ENCODE measurements at regions not wholly inside any gene's neighbourhood (a gene's known extent, or its start where the extent isn't known, plus 50 kb on each side); places are given as distances from the start of the nearest gene placed in this dataset.

GRCh38 chr4:178311997-178312396, 869.8 kb upstream of the AGA start:
- no peak for DNase-seq

DNA sequence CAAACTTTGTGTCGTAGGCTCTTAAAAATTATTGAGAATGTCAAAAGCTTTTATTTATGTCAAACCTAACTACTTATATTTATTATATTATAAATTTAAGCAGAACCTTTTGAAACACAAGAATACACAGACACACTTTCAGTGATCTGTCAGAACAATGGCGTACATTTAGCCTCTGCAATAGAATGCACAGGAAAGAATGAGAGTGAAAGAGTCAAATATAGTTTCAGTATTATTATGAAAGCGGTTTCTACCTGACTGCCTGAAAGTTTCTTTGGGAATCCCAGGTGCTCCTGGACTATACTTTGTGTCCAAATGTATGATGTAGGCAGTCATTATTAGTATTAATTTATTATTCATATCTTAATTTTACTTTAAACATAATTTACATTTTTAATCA, 872.0 kb upstream of the AGA start:
- no peak for DNase-seq

- DNase-seq = no peak
Observed at GRCh38 chr4:178316211-178316610, 874.0 kb upstream of the AGA start.

GRCh38 chr4:178320003-178320402, 877.8 kb upstream of the AGA start:
- no peak for DNase-seq

GRCh38 chr4:178322524-178323183, 880.4 kb upstream of the AGA start:
- no peak for DNase-seq

DNA sequence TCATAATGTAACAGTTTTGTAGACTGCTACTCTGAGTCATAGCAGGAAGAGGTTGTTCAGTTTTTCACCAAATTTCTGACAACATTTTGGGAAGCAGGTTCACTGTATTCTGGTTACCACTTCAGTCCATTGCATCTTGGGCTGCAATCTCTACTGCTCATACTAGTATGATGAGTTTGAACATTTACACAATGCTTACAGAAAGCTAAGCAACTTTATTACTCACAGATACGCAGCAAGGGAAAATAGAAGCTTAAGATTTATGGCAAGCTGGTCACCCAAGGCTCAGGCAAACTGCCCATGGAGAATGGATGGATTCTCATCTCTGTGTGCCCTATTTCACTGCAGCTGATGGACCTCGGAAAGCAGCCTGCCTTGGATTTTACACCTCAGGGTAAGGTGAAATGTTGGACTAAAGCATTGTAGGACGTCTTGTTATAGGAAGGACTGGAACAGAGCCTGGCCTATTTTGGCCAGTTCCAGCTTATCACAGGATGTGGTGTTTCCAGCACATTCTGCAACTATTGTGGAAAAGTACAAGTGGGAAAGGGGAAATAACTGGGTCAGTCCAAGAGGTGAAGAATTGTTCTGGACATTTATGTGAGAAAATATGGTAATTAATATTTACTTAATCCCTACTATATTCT, 887.1 kb upstream of the AGA start:
- DNase-seq = no peak

GRCh38 chr4:178333355-178333754, 891.1 kb upstream of the AGA start:
- no peak for DNase-seq

- DNase-seq = no peak
Observed at GRCh38 chr4:178339769-178340168, 897.5 kb upstream of the AGA start.

DNA sequence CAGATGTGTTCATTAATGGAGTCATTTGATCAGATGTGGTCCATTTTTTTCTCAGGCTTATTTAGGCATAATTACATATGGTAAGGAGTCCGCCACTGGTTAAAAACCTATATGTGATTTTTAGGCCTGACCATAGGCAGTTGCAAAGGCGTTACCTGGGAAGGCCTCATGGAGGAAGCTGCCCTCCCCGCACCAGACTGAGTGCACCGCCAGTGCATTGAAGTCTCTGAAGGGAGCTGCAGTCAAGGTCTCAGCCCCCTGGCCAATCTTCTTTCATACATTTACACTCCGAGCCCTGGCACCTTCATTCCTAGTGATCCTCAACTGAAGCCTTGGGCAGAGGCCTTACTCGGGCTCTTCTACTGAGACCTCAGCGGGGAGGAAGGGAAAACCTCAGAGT, 898.2 kb upstream of the AGA start:
- DNase-seq = no peak

DNA sequence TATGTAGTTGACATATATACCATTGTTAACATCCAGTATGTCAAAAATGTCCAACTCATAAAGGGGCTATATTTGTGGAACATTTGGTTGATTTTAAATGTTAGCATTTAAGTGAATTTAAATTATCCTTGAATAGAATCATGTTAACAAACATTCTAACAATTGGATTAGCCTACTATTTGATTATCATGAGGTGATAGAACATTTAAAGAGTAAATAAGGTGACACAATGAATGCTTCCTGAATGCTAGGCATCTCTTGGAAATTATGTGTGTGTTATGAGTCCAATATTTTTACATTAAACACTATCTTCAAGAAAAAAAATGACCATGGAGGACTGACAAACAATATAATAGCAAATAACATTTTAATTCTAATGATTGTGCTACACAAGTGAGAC, 901.9 kb upstream of the AGA start:
- DNase-seq = no peak

- no peak for DNase-seq
Observed at GRCh38 chr4:178347111-178347510, 904.9 kb upstream of the AGA start.

DNA sequence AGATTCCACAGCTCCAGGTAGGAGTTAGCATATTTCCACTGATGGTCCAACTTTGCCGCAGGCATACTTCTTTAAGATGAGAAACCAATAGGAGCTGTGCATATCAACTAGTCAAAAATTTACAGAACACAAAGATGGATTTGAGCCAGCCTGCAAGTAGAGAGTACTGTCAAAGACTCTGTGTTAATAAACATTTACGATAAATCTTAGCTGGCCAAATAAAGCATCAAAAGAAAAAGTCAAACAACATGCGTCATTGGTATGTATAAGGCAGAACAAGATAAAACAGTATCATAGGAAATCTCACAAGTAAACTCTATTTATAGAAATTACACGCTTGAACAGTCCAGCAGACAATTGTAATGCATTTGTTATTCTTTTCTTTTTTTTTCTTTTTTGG, 907.4 kb upstream of the AGA start:
- DNase-seq = no peak

- DNase-seq = no peak
Observed at GRCh38 chr4:178351185-178351584, 908.9 kb upstream of the AGA start.

GRCh38 chr4:178356725-178357124, 914.5 kb upstream of the AGA start:
- DNase-seq = no peak

- DNase-seq = no peak
Observed at GRCh38 chr4:178385481-178385880, 943.2 kb upstream of the AGA start.

DNA sequence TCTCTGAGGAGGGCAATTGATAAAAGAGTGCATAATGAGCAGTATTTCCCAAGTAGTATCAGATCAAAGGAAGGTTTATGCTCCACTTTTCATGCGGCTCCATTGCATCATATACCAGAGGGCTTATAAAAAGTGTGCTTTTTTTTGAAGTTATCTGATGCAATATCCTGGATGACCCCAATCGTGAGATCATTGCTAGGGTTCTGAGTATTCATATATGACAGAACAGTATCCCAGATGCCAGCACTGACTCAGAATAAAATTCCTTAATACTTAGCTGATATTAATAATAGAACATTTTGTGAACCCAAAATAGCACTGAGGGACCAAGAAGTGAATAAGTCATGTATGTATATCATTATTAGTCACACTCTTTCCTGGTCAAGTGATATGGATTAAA, 945.5 kb upstream of the AGA start:
- no peak for DNase-seq

- DNase-seq = no peak
Observed at GRCh38 chr4:178395798-178396197, 953.6 kb upstream of the AGA start.

DNA sequence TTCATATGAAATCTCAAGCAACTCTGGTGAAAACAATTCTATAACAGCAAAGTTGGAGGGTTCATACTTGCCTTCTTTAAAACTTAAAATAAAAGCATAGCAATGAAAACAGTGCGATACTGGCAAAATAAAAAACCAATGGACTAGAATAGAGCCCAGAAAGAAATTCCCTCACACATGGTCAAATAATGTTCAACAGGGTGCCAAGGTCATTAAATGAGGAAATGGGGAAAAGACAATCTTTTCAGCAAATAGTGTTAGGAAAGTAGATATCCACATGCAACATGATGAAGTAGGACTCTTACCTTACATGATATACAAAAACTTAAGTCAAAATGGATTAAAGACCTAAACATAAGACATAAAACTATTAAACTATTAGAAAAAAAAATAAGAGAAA, 970.2 kb upstream of the AGA start:
- DNase-seq = no peak

DNA sequence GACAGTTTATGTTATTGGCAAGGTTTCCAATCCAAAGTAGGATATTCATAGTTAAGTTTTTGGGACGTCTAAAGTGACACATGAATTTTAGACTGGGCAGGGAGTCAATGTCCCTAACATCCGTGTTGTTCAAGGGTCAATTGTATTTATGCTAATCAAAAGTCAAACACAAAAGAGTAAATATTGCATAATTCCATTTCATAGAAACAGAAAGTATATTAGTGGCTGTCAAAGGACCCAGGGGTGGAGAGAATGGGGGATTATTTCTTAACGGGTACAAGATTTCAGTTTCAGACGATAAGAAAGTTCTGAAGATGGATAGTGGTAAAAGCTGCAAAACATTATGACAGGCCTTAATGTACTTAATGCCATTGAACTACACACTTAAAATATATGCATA, 971.8 kb upstream of the AGA start:
- no peak for DNase-seq

DNA sequence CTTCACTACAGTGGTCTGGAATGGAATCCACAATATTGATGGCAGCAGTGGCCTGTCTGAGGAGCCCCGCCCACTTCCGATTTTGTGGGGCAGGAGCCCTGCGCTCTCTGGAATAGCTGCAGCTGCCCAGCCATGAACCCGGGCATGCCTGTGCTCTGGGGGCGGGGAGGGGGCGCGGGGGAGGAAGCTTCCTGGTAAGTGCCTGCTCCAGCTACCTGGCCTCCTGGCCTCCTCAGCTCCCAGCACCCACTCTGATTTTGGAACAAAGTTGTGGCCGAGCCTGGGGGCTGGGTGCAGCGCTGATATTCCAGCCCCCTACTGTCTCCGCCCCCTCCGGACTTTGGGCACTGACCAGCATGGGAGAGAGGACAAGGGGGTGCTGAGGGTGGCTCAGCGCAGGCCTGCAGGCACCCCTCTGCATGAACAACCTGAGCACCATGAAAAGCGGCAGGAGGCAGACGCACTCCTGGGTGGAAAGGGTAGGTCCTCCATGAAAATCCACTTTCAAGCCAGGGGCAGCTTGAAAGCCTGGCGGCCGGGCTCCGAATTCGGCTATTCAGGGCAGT, 972.7 kb upstream of the AGA start:
- DNase-seq = no peak

DNA sequence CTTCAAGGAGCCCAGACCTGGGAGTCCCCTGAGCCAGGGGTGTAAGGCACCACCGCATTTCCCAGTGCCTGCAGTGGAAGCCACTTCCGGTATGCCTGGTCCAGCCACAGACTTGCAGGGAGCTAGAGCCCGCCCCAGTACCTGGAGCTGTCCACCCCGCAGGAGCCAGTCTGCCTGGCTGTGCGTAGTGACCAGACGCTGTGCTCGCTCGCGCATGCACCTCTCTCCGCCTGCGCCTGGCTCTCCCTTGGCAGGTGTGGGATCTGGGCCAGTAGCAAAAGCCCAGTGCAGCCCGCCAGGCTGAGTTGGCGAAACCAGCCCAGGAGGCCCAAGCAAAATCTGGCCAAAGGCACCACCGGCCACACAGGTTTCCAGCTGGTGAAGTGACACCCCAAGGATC, 973.7 kb upstream of the AGA start:
- DNase-seq = peak; percentile 51

- DNase-seq = no peak
Observed at GRCh38 chr4:178423366-178423765, 981.1 kb upstream of the AGA start.

DNA sequence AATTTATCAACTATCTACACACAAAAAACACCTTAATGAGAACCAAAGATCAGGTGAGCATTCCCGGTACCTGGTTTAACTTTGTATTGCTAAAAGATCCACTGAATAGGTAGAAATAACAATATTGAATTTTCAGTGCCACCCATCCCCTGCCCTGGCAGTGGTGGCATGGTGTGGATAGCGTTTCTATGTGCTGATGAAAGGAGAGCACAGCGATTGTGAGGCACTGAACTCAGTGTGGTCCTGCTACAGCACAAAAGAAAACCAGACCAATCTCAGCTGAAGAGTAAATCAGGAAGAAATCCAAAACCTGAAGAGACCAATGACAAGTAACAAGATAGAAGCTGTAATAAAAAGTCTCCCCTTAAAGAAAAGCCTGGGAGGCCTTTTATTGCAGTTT, 984.6 kb upstream of the AGA start:
- no peak for DNase-seq

GRCh38 chr4:178427663-178428062, 985.4 kb upstream of the AGA start:
- DNase-seq = no peak
